ENCODE measurements at regions not wholly inside any gene's neighbourhood (a gene's known extent, or its start where the extent isn't known, plus 50 kb on each side); places are given as distances from the start of the nearest gene placed in this dataset.
"Not testable (repeated sequence)": the region's sequence is repeated elsewhere in the genome, so short reads cannot be mapped to it uniquely, and the experiment has no call there.

DNA sequence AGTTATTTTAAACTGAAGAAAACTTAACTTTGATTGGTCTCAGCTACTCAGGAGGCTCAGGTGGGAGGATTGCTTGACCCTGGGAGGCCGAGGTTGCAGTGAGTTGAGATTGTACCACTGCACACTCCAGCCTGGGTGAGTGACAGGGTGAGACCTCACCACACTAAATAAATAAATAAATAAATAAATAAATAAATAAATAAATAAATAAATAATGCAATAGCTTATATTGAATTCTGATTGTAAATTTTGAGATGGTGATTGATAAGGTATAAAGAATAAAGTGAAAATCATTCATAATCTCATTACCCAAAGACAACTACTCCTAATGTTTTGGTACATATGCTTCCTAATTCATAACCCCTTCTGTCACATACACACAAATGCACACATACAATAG lies 58.1 kb downstream of the TUBA3C start:
- Mint-ChIP-seq H3K27me3 (ENCODE audit: low read depth) (no peaks in the 10 kb centered on the region), H3K4me1 (no peaks in the 10 kb centered on the region), H3K4me3 (no peak overlapping the region), H3K36me3 (peaks cover 2% of the 10 kb centered on the region), H3K27ac (no peak overlapping the region), H3K9me3 (peaks cover 72% of the 10 kb centered on the region)
- TF ChIP-seq, protein P1, sequence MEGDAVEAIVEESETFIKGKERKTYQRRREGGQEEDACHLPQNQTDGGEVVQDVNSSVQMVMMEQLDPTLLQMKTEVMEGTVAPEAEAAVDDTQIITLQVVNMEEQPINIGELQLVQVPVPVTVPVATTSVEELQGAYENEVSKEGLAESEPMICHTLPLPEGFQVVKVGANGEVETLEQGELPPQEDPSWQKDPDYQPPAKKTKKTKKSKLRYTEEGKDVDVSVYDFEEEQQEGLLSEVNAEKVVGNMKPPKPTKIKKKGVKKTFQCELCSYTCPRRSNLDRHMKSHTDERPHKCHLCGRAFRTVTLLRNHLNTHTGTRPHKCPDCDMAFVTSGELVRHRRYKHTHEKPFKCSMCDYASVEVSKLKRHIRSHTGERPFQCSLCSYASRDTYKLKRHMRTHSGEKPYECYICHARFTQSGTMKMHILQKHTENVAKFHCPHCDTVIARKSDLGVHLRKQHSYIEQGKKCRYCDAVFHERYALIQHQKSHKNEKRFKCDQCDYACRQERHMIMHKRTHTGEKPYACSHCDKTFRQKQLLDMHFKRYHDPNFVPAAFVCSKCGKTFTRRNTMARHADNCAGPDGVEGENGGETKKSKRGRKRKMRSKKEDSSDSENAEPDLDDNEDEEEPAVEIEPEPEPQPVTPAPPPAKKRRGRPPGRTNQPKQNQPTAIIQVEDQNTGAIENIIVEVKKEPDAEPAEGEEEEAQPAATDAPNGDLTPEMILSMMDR (IDR thresholded peaks at IDR 0.05; ENCODE audit: unreplicated experiment) = no peak
- no peak for DNase-seq (ENCODE audit: low spot score in 2 of 2, unreplicated experiment in 2 of 2)

DNA sequence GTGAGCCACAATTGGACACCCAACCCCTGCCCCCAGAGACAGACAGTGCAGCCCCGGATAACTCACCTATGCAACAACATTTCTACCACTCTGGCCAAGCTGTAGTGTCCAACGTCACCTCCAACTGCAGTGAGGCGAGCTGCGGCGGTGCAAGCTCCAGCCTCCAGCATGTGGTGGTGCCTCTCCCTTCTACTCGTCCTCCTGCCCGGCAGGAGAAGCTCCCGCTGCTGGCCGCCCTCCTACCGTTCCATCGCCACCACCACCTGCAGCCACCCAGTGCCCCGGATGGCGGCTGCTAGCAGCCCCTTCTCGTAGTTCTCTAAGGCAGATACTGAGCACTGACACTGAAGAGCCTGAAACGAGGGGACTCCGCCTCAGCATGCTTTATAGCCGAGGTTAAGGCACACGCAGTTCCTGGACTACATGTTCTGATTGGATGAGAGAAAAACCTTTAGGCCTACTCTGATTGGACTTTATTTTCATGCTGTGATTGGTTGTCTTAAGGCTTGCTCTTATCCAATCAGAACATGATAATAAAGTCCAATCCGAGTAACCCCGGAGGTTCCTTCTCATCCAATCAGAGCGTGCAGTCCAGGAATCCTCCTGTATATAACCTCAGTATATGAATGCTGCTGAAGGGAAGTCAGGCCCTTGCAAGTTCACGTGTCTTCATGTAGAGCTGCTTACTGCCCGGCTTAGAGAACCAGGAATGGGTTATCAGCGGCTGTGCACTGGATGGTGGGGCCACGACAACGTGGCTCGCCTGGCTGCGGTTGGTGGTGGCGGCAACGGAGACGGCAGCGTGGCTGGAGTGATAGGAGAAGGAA lies 63.5 kb downstream of the TUBA3C start:
- Mint-ChIP-seq H3K4me1 (no peaks in the 10 kb centered on the region), H3K36me3 (peaks cover 6% of the 10 kb centered on the region), H3K9me3 (peaks cover 65% of the 10 kb centered on the region), H3K27me3 (ENCODE audit: low read depth) (no peaks in the 10 kb centered on the region), H3K4me3 (no peak overlapping the region), H3K27ac (no peak overlapping the region)
- no peak for DNase-seq (ENCODE audit: low spot score in 2 of 2, unreplicated experiment in 2 of 2)
- TF ChIP-seq, protein P1 (IDR thresholded peaks at IDR 0.05; ENCODE audit: unreplicated experiment) = no peak

DNA sequence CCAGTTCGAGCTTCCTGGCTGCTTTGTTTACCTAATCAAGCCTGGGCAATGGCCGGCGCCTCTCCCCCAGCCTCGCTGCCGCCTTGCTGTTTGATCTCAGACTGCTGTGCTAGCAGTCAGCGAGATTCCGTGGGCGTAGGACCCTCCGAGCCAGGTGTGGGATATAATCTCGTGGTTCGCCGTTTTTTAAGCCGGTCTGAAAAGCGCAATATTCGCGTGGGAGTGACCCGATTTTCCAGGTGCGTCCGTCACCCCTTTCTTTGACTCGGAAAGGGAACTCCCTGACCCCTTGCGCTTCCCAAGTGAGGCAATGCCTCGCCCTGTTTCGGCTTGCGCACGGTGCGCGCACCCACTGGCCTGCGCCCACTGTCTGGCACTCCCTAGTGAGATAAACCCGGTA lies 72.4 kb downstream of the TUBA3C start:
- not testable (repeated sequence) for H3K36me3 Mint-ChIP-seq; H3K27me3 Mint-ChIP-seq (ENCODE audit: low read depth); H3K4me3 Mint-ChIP-seq; H3K27ac Mint-ChIP-seq; H3K4me1 Mint-ChIP-seq; DNase-seq (ENCODE audit: low spot score in 2 of 2, unreplicated experiment in 2 of 2)
- H3K9me3 Mint-ChIP-seq = peaks cover 34% of the 10 kb centered on the region

DNA sequence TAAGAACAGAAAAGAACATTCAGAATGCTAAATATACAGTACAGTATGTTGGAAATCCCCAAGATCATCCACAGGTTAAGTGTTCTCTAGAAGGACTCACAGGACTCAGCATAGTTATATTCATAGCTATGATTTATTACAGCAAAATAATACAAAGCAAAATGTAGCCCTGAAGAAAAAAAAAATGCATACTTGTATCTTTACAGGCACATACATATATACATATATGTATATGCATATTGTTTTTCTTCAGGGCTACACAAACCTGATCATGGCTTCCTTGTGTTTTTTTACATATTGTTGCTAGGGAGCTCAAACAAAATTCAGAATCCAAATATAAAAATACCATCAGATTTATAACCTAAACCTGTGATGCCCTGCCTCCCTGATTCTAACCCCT lies 78.5 kb downstream of the TUBA3C start:
- no peak overlapping the region for H3K4me3 Mint-ChIP-seq
- H3K36me3 Mint-ChIP-seq = no peaks in the 10 kb centered on the region
- TF ChIP-seq, protein P1 (IDR thresholded peaks at IDR 0.05; ENCODE audit: unreplicated experiment) = no peak
- no peak overlapping the region for H3K27ac Mint-ChIP-seq
- no peaks in the 10 kb centered on the region for H3K27me3 Mint-ChIP-seq (ENCODE audit: low read depth)
- H3K9me3 Mint-ChIP-seq = peaks cover 40% of the 10 kb centered on the region
- DNase-seq (ENCODE audit: low spot score in 2 of 2, unreplicated experiment in 2 of 2) = no peak
- H3K4me1 Mint-ChIP-seq = no peaks in the 10 kb centered on the region

DNA sequence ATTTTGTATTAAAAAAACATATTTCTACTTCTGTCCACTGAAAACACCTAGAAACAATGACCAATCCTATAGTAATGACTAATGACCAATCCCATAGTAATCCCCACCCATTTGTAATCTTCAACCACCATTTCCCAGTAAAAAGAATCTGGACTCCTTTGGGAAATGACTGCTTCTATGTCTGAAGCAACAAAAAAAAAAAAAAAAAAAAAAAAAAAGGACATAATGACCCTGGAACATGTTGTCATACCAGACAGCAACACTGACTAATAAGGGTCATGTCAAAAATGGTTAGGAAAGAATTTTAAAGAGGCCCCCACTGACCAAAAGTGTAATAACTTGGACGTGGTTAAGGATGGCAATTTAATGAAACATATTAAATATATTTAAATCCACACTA lies 88.3 kb downstream of the TUBA3C start:
- Mint-ChIP-seq H3K36me3 (peaks cover 1% of the 10 kb centered on the region), H3K27me3 (ENCODE audit: low read depth) (no peaks in the 10 kb centered on the region), H3K4me3 (no peak overlapping the region), H3K27ac (no peak overlapping the region), H3K9me3 (peaks cover 50% of the 10 kb centered on the region), H3K4me1 (no peaks in the 10 kb centered on the region)
- DNase-seq (ENCODE audit: low spot score in 2 of 2, unreplicated experiment in 2 of 2) = no peak
- TF ChIP-seq, protein P1 (IDR thresholded peaks at IDR 0.05; ENCODE audit: unreplicated experiment) = no peak

DNA sequence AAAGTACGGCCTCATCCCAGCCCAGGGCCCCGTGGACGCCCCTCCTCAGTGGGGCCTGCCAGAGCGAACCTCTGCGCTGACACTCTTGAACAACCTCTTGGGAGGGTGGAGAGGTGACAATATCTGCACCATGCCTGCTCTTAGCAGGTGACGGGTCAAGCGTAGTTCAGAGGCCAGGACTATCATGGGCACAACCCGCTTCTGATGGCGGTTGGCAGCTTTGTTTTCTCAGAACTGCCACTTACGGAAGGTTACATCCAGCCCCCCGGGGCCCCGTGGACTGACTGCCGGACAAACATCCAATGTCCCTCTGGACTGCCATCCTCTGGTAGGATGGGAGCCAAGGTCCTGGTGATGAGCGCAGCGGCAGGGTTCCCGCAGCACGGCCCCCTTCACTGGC lies 91.1 kb downstream of the TUBA3C start:
- H3K9me3 Mint-ChIP-seq = peaks cover 40% of the 10 kb centered on the region
- TF ChIP-seq, protein P1 (IDR thresholded peaks at IDR 0.05; ENCODE audit: unreplicated experiment) = no peak

More for the DNA sequence above, 91.1 kb downstream of the TUBA3C start:
- no peak for DNase-seq (ENCODE audit: low spot score in 2 of 2, unreplicated experiment in 2 of 2)
- H3K36me3 Mint-ChIP-seq = peaks cover 2% of the 10 kb centered on the region
- H3K27me3 Mint-ChIP-seq (ENCODE audit: low read depth) = no peaks in the 10 kb centered on the region
- no peaks in the 10 kb centered on the region for H3K4me1 Mint-ChIP-seq
- no peak overlapping the region for H3K4me3 Mint-ChIP-seq
- H3K27ac Mint-ChIP-seq = no peak overlapping the region

Data from mesothelial cell of epicardium (in vitro differentiated cells).